GM12891 (cell line): ENCODE measurements at regions not wholly inside any gene's neighbourhood (a gene's known extent, or its start where the extent isn't known, plus 50 kb on each side); places are given as distances from the start of the nearest gene placed in this dataset.

ENCODE experiments used
- PAX5 ChIP-seq: IDR thresholded peaks from 2 replicates; pipeline ENCODE4 v1.6.1; 2011; ENCODE audit warnings: low read length, moderate library complexity, mild to moderate bottlenecking; ENCODE audit not compliant: insufficient read depth, severe bottlenecking
- POLR2A ChIP-seq: IDR thresholded peaks from 2 replicates; pipeline ENCODE4 v1.6.1; 2011; ENCODE audit warnings: low read depth, low read length, control low read depth
- POLR2AphosphoS5 ChIP-seq: IDR thresholded peaks from 2 replicates; pipeline ENCODE4 v1.6.1; 2011; ENCODE audit warnings: low read depth, low read length, control low read depth
- POU2F2 ChIP-seq: IDR thresholded peaks from 2 replicates; pipeline ENCODE4 v1.6.1; 2011; ENCODE audit warnings: low read depth, mild to moderate bottlenecking, control low read depth, low read length, moderate library complexity
- SPI1 ChIP-seq: IDR thresholded peaks from 2 replicates; pipeline ENCODE4 v1.6.1; 2011; ENCODE audit warnings: low read depth, low read length, control low read depth
- TAF1 ChIP-seq: IDR thresholded peaks from 2 replicates; pipeline ENCODE4 v1.6.1; 2011; ENCODE audit warnings: low read depth, low read length, control low read depth

- TF ChIP-seq POLR2A (no peak), POU2F2 (no peak), POLR2AphosphoS5 (no peak), SPI1 (no peak), TAF1 (no peak), PAX5 (no peak)
These were observed 141.1 kb upstream of the AGR3 start for GRCh38 chr7:17022920-17023319.
